K562 (cell line): ENCODE measurements at regions not wholly inside any gene's neighbourhood (a gene's known extent, or its start where the extent isn't known, plus 50 kb on each side); places are given as distances from the start of the nearest gene placed in this dataset.

Source experiments
- EHMT2 ChIP-seq: fragments of 450-650 bp; IDR thresholded peaks from 2 replicates; pipeline ENCODE4 v1.6.1; 2018; ENCODE audit warnings: antibody characterized with exemption
- FOXJ3 ChIP-seq: sonication (generic); formaldehyde crosslinking; IDR thresholded peaks from 2 replicates; pipeline ENCODE4 v1.4.0; 2020; ENCODE audit warnings: mild to moderate bottlenecking, missing genetic modification reagents
- HLTF ChIP-seq: fragments of 450-650 bp; IDR thresholded peaks from 2 replicates; pipeline ENCODE4 v1.6.1; 2016
- JUN ChIP-seq, 2 experiments: sonication (generic) in 1 of 2; formaldehyde crosslinking in 1 of 2; IDR thresholded peaks; 2 replicates each; pipeline versions ENCODE4 v1.6.1 to v1.8.0; 2012 to 2022; ENCODE audit warnings: borderline replicate concordance in 2 of 2, mild to moderate bottlenecking in 2 of 2, improper control_type of control experiment in 1 of 2, low read depth in 1 of 2, low read length in 1 of 2, missing genetic modification reagents in 1 of 2
- MEIS2 ChIP-seq: fragments of 450-650 bp; IDR thresholded peaks from 2 replicates; pipeline ENCODE4 v1.6.1; 2014; ENCODE audit warnings: mild to moderate bottlenecking; ENCODE audit not compliant: partially characterized antibody
- POU5F1 ChIP-seq: fragments of 150-350 bp; IDR thresholded peaks from 2 replicates; pipeline ENCODE4 v1.6.1; 2014; ENCODE audit warnings: borderline replicate concordance, low read length, low read depth, mild to moderate bottlenecking; ENCODE audit not compliant: partially characterized antibody
- REST ChIP-seq, 2 experiments: fragments of 450-650 bp; formaldehyde crosslinking in 1 of 2; IDR thresholded peaks; 2 replicates each; pipeline versions ENCODE4 v1.4.0 to v1.6.1; 2014 to 2020; ENCODE audit warnings: mild to moderate bottlenecking in 2 of 2, borderline replicate concordance in 1 of 2, low read depth in 1 of 2
- ZNF282 ChIP-seq: sonication (generic); formaldehyde crosslinking; IDR thresholded peaks from 2 replicates; pipeline ENCODE4 v1.8.1; 2023; ENCODE audit warnings: missing genetic modification reagents
- ZNF347 ChIP-seq: fragments of 450-650 bp; formaldehyde crosslinking; IDR thresholded peaks from 2 replicates; pipeline ENCODE4 v1.4.0; 2020; ENCODE audit warnings: low read depth, mild to moderate bottlenecking, moderate library complexity
- ZNF512 ChIP-seq: IDR thresholded peaks from 2 replicates; pipeline ENCODE4 v1.6.1; 2016; ENCODE audit warnings: missing genetic modification characterization, missing compliant biosample characterization
- TF ChIP-seq, protein P1 (sequence below), 3 experiments: IDR thresholded peaks in 2 of 3; conservative IDR thresholded peaks in 1 of 3; 2 replicates each; pipeline ENCODE4 v1.5.1; 2011 to 2012; ENCODE audit warnings: low read length in 3 of 3, mild to moderate bottlenecking in 3 of 3, control low read depth in 2 of 3, improper control_type of control experiment in 1 of 3, inconsistent platforms in 1 of 3, low read depth in 1 of 3, mixed read lengths in 1 of 3, moderate library complexity in 1 of 3; ENCODE audit not compliant: insufficient read depth in 2 of 3
- TF ChIP-seq, protein P2 (sequence below), 2 experiments: fragments of 450-650 bp in 1 of 2; IDR thresholded peaks; 2 replicates each; pipeline ENCODE4 v1.6.1; 2011 to 2017; ENCODE audit warnings: low read depth in 2 of 2, antibody characterized with exemption in 1 of 2, borderline replicate concordance in 1 of 2, low read length in 1 of 2, mild to moderate bottlenecking in 1 of 2, mixed read lengths in 1 of 2; ENCODE audit not compliant: control insufficient read depth in 1 of 2

DNA sequence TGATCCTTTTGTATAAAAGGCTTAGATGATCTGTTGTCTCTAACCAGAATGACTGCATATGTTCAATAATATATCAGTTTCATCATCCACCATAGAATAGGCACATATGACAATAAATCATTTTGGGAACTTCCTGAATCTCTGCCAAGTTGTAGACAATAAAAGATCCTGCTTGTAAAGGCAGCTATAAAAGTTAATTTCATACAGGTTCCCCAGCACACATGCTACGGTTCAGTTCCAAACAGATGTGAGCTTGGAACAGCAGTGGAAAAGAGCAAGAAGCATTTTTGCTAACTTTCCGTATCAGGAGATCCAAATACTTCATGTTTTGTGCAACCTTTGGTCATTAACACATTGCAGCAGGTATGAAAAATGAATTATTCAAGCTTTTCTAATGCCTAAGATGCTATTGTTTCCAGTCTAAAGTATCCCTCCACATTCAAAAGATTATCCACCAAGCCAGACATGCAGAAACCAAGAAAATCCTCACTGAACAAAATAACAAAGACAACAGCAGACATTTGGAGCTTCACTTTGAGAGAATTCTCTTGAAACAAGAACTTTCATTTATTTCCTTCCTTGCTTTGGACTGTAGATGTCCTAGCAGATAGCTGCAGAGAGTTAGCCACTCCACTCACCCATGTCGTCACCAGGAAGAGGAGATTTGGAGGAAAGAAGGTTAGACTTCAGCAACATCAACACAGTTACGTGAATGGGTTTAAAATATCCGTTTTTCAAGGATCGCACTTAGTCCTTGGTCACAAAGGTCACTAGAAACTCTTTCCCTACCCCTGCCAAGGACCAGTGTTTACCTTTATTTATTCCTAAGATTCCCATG, 453.5 kb upstream of the JARID2 start:
- TF ChIP-seq REST (IDR thresholded peaks at IDR 0.05; ENCODE audit: borderline replicate concordance), result no peak
- no peak for TF ChIP-seq REST (CRISPR knock-in tag; IDR thresholded peaks at IDR 0.05; ENCODE audit: low read depth)
- no peak for TF ChIP-seq HLTF
- peak; percentile 86 for TF ChIP-seq MEIS2
- TF ChIP-seq POU5F1, result no peak
- TF ChIP-seq, protein P1, sequence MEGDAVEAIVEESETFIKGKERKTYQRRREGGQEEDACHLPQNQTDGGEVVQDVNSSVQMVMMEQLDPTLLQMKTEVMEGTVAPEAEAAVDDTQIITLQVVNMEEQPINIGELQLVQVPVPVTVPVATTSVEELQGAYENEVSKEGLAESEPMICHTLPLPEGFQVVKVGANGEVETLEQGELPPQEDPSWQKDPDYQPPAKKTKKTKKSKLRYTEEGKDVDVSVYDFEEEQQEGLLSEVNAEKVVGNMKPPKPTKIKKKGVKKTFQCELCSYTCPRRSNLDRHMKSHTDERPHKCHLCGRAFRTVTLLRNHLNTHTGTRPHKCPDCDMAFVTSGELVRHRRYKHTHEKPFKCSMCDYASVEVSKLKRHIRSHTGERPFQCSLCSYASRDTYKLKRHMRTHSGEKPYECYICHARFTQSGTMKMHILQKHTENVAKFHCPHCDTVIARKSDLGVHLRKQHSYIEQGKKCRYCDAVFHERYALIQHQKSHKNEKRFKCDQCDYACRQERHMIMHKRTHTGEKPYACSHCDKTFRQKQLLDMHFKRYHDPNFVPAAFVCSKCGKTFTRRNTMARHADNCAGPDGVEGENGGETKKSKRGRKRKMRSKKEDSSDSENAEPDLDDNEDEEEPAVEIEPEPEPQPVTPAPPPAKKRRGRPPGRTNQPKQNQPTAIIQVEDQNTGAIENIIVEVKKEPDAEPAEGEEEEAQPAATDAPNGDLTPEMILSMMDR (IDR thresholded peaks at IDR 0.05 in 2 of 3, conservative IDR thresholded peaks at IDR 0.05 in 1 of 3; ENCODE audit: insufficient read depth in 2 of 3, low read depth in 1 of 3, low read length in 3 of 3), result no peak
- TF ChIP-seq, protein P2, sequence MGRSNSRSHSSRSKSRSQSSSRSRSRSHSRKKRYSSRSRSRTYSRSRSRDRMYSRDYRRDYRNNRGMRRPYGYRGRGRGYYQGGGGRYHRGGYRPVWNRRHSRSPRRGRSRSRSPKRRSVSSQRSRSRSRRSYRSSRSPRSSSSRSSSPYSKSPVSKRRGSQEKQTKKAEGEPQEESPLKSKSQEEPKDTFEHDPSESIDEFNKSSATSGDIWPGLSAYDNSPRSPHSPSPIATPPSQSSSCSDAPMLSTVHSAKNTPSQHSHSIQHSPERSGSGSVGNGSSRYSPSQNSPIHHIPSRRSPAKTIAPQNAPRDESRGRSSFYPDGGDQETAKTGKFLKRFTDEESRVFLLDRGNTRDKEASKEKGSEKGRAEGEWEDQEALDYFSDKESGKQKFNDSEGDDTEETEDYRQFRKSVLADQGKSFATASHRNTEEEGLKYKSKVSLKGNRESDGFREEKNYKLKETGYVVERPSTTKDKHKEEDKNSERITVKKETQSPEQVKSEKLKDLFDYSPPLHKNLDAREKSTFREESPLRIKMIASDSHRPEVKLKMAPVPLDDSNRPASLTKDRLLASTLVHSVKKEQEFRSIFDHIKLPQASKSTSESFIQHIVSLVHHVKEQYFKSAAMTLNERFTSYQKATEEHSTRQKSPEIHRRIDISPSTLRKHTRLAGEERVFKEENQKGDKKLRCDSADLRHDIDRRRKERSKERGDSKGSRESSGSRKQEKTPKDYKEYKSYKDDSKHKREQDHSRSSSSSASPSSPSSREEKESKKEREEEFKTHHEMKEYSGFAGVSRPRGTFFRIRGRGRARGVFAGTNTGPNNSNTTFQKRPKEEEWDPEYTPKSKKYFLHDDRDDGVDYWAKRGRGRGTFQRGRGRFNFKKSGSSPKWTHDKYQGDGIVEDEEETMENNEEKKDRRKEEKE (IDR thresholded peaks at IDR 0.05; ENCODE audit: borderline replicate concordance in 1 of 2, control insufficient read depth in 1 of 2, low read depth in 2 of 2, low read length in 1 of 2), result no peak
- TF ChIP-seq JUN (IDR thresholded peaks at IDR 0.05; ENCODE audit: borderline replicate concordance, low read depth, low read length), result no peak
- no peak for TF ChIP-seq JUN (CRISPR knock-in tag; IDR thresholded peaks at IDR 0.05; ENCODE audit: borderline replicate concordance)
- no peak for TF ChIP-seq FOXJ3 (CRISPR knock-in tag)
- TF ChIP-seq ZNF512 (tag), result no peak
- TF ChIP-seq ZNF347 (CRISPR knock-in tag), result no peak
- TF ChIP-seq ZNF282 (CRISPR knock-in tag), result no peak
- TF ChIP-seq EHMT2, result no peak
